Gastroesophageal sphincter (tissue), 3 donors: ENCODE measurements at regions not wholly inside any gene's neighbourhood (a gene's known extent, or its start where the extent isn't known, plus 50 kb on each side); places are given as distances from the start of the nearest gene placed in this dataset.

ENCODE experiments used
- EP300 ChIP-seq: sonication (generic); formaldehyde crosslinking; IDR thresholded peaks from one replicate; pipeline ENCODE4 v1.6.1; 2017; ENCODE audit warnings: antibody characterized with exemption, mild to moderate bottlenecking
- POLR2A ChIP-seq, 2 donors: fragments of 450-650 bp; IDR thresholded peaks; one replicate each; pipeline ENCODE4 v1.6.1; 2017; ENCODE audit warnings: antibody characterized with exemption in 2 of 2, mild to moderate bottlenecking in 2 of 2, moderate library complexity in 1 of 2
- POLR2AphosphoS5 ChIP-seq: sonication (generic); formaldehyde crosslinking; IDR thresholded peaks from one replicate; pipeline ENCODE4 v1.6.1; 2017; ENCODE audit warnings: antibody characterized with exemption
- TF ChIP-seq, protein P1 (sequence below), 4 experiments: fragments of 200-600 bp in 2 of 4; fragments of 450-650 bp in 2 of 4; sonication (generic) in 1 of 4; IDR thresholded peaks; one replicate each; pipeline ENCODE4 v1.5.1; 2017 to 2019; ENCODE audit warnings: antibody characterized with exemption in 4 of 4, mild to moderate bottlenecking in 2 of 4, moderate library complexity in 2 of 4

DNA sequence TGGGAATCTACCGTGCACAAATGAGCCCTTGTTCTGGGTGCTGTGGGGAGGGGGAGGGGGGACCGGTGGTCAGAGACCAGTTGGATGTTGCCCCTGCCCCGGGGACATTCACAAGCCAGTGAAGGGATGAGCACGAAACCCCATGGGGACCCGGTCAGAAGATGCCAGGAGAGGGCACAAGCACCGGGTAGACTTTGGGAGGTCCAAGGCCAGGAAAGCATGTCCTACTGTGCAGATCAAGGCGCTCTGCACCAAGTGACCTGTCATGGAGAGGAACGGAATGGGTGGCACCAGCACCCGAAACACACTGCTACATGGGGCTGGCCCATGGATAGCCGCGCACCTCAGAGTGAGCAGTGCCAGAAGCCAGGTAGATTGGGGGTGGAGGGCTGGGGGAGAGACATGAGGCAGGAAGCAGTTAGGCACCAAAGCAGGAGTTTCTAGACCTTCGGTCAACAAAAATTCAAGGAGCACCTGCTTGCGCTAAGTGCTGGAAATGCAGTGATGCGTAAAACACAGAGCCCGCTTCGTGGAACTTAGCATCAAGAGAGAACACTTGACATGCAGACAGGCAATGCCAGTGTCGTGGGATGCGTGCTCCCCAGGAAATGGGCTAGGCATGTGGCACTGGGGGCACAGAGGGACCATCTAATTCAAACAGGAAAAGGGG is 99.1 kb downstream of the CPN2 start:
- TF ChIP-seq, protein P1, sequence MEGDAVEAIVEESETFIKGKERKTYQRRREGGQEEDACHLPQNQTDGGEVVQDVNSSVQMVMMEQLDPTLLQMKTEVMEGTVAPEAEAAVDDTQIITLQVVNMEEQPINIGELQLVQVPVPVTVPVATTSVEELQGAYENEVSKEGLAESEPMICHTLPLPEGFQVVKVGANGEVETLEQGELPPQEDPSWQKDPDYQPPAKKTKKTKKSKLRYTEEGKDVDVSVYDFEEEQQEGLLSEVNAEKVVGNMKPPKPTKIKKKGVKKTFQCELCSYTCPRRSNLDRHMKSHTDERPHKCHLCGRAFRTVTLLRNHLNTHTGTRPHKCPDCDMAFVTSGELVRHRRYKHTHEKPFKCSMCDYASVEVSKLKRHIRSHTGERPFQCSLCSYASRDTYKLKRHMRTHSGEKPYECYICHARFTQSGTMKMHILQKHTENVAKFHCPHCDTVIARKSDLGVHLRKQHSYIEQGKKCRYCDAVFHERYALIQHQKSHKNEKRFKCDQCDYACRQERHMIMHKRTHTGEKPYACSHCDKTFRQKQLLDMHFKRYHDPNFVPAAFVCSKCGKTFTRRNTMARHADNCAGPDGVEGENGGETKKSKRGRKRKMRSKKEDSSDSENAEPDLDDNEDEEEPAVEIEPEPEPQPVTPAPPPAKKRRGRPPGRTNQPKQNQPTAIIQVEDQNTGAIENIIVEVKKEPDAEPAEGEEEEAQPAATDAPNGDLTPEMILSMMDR (IDR thresholded peaks at IDR 0.05) = no peak
- TF ChIP-seq POLR2A (IDR thresholded peaks at IDR 0.05) (no peak), EP300 (no peak), POLR2AphosphoS5 (no peak)
